ENCODE measurements at regions not wholly inside any gene's neighbourhood (a gene's known extent, or its start where the extent isn't known, plus 50 kb on each side); places are given as distances from the start of the nearest gene placed in this dataset.

DNA sequence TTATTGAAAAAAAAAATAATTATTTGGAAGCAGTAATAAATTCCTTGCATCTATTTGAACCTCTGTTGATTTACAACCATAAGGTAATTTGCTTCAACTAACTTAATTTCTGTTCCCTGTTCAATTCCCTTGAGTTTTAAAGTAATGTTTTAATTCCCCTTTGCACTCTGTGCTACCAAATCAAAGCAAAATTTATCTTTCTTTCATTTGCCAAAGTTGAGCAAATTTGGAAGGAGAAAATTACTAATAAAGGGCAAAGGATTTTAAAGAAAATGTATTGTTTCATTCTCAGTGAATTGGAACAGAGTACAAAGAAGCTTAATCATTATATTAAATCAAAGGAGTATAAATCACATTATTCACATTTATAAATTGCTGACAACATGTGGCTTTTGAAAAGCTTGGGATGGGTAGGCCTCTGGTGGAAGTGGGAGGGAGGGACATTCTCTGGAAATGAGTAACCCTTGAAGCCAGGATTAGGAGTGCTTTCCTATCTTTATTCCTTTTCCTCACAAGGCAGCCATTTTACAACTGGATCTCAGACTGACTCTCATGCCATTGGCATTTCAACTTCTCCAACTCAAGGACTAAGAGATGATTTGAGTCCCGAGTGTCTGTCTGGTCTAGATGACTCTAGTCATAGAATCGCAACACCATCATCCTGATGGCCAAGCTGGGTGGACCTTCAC is 331.6 kb upstream of the DUSP10 start:
- peaks cover 20% of the 10 kb centered on the region for H3K4me1 ChIP-seq (ENCODE audit: insufficient read depth, low read length)
- Mint-ChIP-seq H3K4me1 (ENCODE audit: low read depth, unreplicated experiment) (peaks cover 16% of the 10 kb centered on the region), H3K27me3 (ENCODE audit: low read depth, unreplicated experiment) (no peaks in the 10 kb centered on the region), H3K9me3 (ENCODE audit: unreplicated experiment) (peaks cover 1% of the 10 kb centered on the region), H3K36me3 (ENCODE audit: low read depth, unreplicated experiment) (no peaks in the 10 kb centered on the region), H3K4me3 (ENCODE audit: unreplicated experiment) (no peak overlapping the region), H3K27ac (ENCODE audit: unreplicated experiment) (peak overlapping the region; percentile 97)
- H3K27ac ChIP-seq (ENCODE audit: low read depth, low read length) = peak overlapping the region; percentile 36
- no peak for TF ChIP-seq EZH2 (IDR thresholded peaks at IDR 0.05; ENCODE audit: insufficient read depth, low read length)
- TF ChIP-seq, protein P1, sequence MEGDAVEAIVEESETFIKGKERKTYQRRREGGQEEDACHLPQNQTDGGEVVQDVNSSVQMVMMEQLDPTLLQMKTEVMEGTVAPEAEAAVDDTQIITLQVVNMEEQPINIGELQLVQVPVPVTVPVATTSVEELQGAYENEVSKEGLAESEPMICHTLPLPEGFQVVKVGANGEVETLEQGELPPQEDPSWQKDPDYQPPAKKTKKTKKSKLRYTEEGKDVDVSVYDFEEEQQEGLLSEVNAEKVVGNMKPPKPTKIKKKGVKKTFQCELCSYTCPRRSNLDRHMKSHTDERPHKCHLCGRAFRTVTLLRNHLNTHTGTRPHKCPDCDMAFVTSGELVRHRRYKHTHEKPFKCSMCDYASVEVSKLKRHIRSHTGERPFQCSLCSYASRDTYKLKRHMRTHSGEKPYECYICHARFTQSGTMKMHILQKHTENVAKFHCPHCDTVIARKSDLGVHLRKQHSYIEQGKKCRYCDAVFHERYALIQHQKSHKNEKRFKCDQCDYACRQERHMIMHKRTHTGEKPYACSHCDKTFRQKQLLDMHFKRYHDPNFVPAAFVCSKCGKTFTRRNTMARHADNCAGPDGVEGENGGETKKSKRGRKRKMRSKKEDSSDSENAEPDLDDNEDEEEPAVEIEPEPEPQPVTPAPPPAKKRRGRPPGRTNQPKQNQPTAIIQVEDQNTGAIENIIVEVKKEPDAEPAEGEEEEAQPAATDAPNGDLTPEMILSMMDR (IDR thresholded peaks at IDR 0.05; ENCODE audit: insufficient read depth, low read depth, low read length) = no peak
- no peak overlapping the region for H3K4me3 ChIP-seq (ENCODE audit: insufficient read depth, low read depth, low read length)
- H3K4me2 ChIP-seq (ENCODE audit: low read length) = no peak overlapping the region
- H3K27me3 ChIP-seq (ENCODE audit: insufficient read depth, low read length) = no peaks in the 10 kb centered on the region
- peak; percentile 92 for DNase-seq (ENCODE audit: low read depth)
- H3K79me2 ChIP-seq (ENCODE audit: insufficient read depth, low read length) = no peaks in the 10 kb centered on the region
- peak overlapping the region; percentile 69 for H2AFZ ChIP-seq (ENCODE audit: low read depth, low read length)
- no peak overlapping the region for H3K9ac ChIP-seq (ENCODE audit: low read length)
- no peaks in the 10 kb centered on the region for H3K9me3 ChIP-seq (ENCODE audit: insufficient read depth, low read depth, low read length)
- no peaks in the 10 kb centered on the region for H3K36me3 ChIP-seq (ENCODE audit: insufficient read depth, low read length)
- FAIRE-seq = peak; percentile 20
- no peaks in the 10 kb centered on the region for H4K20me1 ChIP-seq (ENCODE audit: insufficient read depth, low read length)

DNA sequence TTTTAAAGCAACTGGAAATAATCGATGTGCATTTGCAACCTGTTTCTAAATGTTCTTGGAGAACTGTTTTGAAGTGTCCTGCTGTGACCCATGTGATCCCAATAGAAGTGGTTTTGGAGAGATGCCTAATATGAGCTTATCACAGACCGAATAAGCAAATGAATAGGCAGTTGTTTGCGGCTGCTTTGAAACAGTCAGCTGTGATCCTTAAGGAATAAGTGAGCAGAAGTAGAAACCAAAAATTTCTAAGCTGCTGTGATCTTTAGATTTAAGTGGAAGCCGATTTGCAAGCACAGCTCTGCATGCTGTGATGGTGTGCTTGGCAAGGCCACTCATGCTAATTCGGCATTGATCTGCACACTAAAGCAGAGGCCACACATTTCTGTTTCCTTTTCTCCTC is 329.5 kb upstream of the DUSP10 start:
- Mint-ChIP-seq H3K27me3 (ENCODE audit: low read depth, unreplicated experiment) (no peaks in the 10 kb centered on the region), H3K36me3 (ENCODE audit: low read depth, unreplicated experiment) (no peaks in the 10 kb centered on the region), H3K4me3 (ENCODE audit: unreplicated experiment) (no peak overlapping the region), H3K4me1 (ENCODE audit: low read depth, unreplicated experiment) (peaks cover 16% of the 10 kb centered on the region), H3K9me3 (ENCODE audit: unreplicated experiment) (peaks cover 9% of the 10 kb centered on the region), H3K27ac (ENCODE audit: unreplicated experiment) (no peak overlapping the region)
- H3K4me2 ChIP-seq (ENCODE audit: low read length) = peak overlapping the region; percentile 23
- H3K4me1 ChIP-seq (ENCODE audit: insufficient read depth, low read length) = peaks cover 16% of the 10 kb centered on the region
- H3K79me2 ChIP-seq (ENCODE audit: insufficient read depth, low read length) = no peaks in the 10 kb centered on the region
- FAIRE-seq (no peak), DNase-seq (ENCODE audit: low read depth) (peak; percentile 77)
- no peaks in the 10 kb centered on the region for H4K20me1 ChIP-seq (ENCODE audit: insufficient read depth, low read length)
- H3K27ac ChIP-seq (ENCODE audit: low read depth, low read length) = no peak overlapping the region
- no peak overlapping the region for H2AFZ ChIP-seq (ENCODE audit: low read depth, low read length)
- TF ChIP-seq EZH2 (IDR thresholded peaks at IDR 0.05; ENCODE audit: insufficient read depth, low read length) = no peak
- TF ChIP-seq, protein P1 (IDR thresholded peaks at IDR 0.05; ENCODE audit: insufficient read depth, low read depth, low read length) = no peak
- no peak overlapping the region for H3K9ac ChIP-seq (ENCODE audit: low read length)
- H3K9me3 ChIP-seq (ENCODE audit: insufficient read depth, low read depth, low read length) = no peaks in the 10 kb centered on the region
- H3K4me3 ChIP-seq (ENCODE audit: insufficient read depth, low read depth, low read length) = no peak overlapping the region
- H3K27me3 ChIP-seq (ENCODE audit: insufficient read depth, low read length) = no peaks in the 10 kb centered on the region
- H3K36me3 ChIP-seq (ENCODE audit: insufficient read depth, low read length) = no peaks in the 10 kb centered on the region

DNA sequence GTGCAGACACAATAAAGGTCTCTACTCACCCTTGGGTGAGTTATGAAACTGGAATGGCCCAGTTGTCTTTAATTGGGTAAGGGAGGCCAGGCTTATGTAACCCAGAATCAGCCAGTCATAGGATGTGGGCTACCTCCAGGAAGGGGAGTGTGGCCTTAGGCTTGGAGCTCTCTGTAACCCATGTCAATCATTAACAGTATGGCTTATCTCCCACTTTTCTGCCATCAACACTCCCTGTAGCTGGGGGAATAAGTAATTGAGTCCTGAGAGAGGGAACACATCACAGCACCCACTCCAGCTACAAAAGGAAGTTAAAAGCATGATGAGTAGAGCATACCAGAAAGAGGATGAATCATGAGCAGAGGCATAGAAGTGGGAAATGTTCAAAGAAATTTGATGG is 327.0 kb upstream of the DUSP10 start:
- no peak overlapping the region for H3K4me2 ChIP-seq (ENCODE audit: low read length)
- H3K27ac ChIP-seq (ENCODE audit: low read depth, low read length) = no peak overlapping the region
- peaks cover 14% of the 10 kb centered on the region for H3K4me1 ChIP-seq (ENCODE audit: insufficient read depth, low read length)
- no peak overlapping the region for H2AFZ ChIP-seq (ENCODE audit: low read depth, low read length)
- Mint-ChIP-seq H3K36me3 (ENCODE audit: low read depth, unreplicated experiment) (peaks cover 6% of the 10 kb centered on the region), H3K27me3 (ENCODE audit: low read depth, unreplicated experiment) (no peaks in the 10 kb centered on the region), H3K4me1 (ENCODE audit: low read depth, unreplicated experiment) (peaks cover 8% of the 10 kb centered on the region), H3K9me3 (ENCODE audit: unreplicated experiment) (peaks cover 17% of the 10 kb centered on the region), H3K4me3 (ENCODE audit: unreplicated experiment) (no peak overlapping the region), H3K27ac (ENCODE audit: unreplicated experiment) (no peak overlapping the region)
- H3K9me3 ChIP-seq (ENCODE audit: insufficient read depth, low read depth, low read length) = peaks cover 8% of the 10 kb centered on the region
- no peaks in the 10 kb centered on the region for H4K20me1 ChIP-seq (ENCODE audit: insufficient read depth, low read length)
- no peaks in the 10 kb centered on the region for H3K27me3 ChIP-seq (ENCODE audit: insufficient read depth, low read length)
- no peak overlapping the region for H3K4me3 ChIP-seq (ENCODE audit: insufficient read depth, low read depth, low read length)
- FAIRE-seq (no peak), DNase-seq (ENCODE audit: low read depth) (peak; percentile 41)
- no peak for TF ChIP-seq EZH2 (IDR thresholded peaks at IDR 0.05; ENCODE audit: insufficient read depth, low read length)
- TF ChIP-seq, protein P1 (IDR thresholded peaks at IDR 0.05; ENCODE audit: insufficient read depth, low read depth, low read length) = no peak
- no peak overlapping the region for H3K9ac ChIP-seq (ENCODE audit: low read length)
- no peaks in the 10 kb centered on the region for H3K79me2 ChIP-seq (ENCODE audit: insufficient read depth, low read length)
- H3K36me3 ChIP-seq (ENCODE audit: insufficient read depth, low read length) = no peaks in the 10 kb centered on the region
